ENCODE measurements at regions not wholly inside any gene's neighbourhood (a gene's known extent, or its start where the extent isn't known, plus 50 kb on each side); places are given as distances from the start of the nearest gene placed in this dataset.

DNA sequence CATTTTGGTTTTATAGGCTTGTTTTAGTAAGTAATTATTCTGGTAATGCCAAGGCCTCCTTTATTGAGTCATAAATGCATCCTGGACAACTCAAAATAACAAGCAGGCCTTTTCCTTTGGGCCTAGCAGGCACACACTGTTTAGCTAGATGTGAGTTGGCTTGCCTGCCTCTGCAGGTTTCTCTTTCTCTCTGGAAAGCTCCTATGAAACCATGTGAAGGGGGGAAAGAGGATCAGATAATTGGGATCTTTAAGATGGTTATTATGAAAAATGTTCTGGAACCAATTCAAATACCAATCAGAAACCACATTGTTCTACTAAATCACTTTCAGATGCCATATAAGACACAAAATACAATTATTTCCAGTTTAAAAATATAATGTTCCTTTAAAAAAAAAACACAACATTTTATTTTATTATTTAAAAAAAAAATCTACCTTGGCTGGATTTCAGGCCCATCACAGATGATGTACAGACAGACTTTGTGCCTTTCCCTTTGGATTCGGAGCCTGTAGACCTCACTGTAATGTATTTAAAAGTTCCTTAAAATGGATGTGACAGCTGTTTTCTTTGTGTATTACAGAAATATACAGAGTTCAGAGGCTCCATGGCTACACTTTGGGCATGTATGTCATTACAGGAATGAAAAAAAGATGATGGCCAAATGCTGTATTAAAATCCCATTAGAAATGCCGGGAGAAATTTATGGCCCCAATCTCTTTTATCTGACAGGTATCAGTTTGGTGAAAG lies 80.2 kb downstream of the NTMT2 start:
- Histone ChIP-seq H3K9me3 (ENCODE audit: low read length) (no peaks in the 10 kb centered on the region), H2AFZ (ENCODE audit: low read depth, low read length) (no peak overlapping the region), H3K9ac (ENCODE audit: low read length) (no peak overlapping the region), H3K4me3 (ENCODE audit: low read length) (no peak overlapping the region), H3K79me2 (replicated peaks; ENCODE audit: insufficient read depth, low read length) (no peaks in the 10 kb centered on the region), H3K27ac (ENCODE audit: low read length) (no peak overlapping the region), H3F3A (ENCODE audit: insufficient read depth, low read length, poor library complexity, severe bottlenecking) (no peaks in the 10 kb centered on the region), H3K9me2 (ENCODE audit: insufficient read depth, low read length) (no peaks in the 10 kb centered on the region), H3K4me2 (ENCODE audit: low read length) (no peak overlapping the region), H3K27me3 (ENCODE audit: insufficient read depth, low read depth, low read length) (no peaks in the 10 kb centered on the region), H3K36me3 (ENCODE audit: insufficient read depth, low read length) (no peaks in the 10 kb centered on the region), H4K20me1 (ENCODE audit: insufficient read depth) (no peaks in the 10 kb centered on the region)
- TF ChIP-seq TAF1 (IDR thresholded peaks at IDR 0.05; ENCODE audit: low read depth) (no peak), MXI1 (conservative IDR thresholded peaks at IDR 0.05; ENCODE audit: poor library complexity, severe bottlenecking) (no peak), EZH2 (IDR thresholded peaks at IDR 0.05; ENCODE audit: borderline replicate concordance, insufficient read depth, low read length, poor library complexity, severe bottlenecking) (no peak), POLR2AphosphoS5 (IDR thresholded peaks at IDR 0.05) (no peak), SMC3 (conservative IDR thresholded peaks at IDR 0.05; ENCODE audit: poor library complexity) (no peak), REST (IDR thresholded peaks at IDR 0.05; ENCODE audit: borderline replicate concordance) (no peak), CTCF (IDR thresholded peaks at IDR 0.05; ENCODE audit: poor library complexity, severe bottlenecking) (no peak), EP300 (conservative IDR thresholded peaks at IDR 0.05; ENCODE audit: poor library complexity, severe bottlenecking) (no peak), RAD21 (conservative IDR thresholded peaks at IDR 0.05) (no peak)

GRCh38 chr1:170226767-170227166 lies 81.0 kb downstream of the NTMT2 start:
- H3K27me3 ChIP-seq (ENCODE audit: insufficient read depth, low read depth, low read length): no peaks in the 10 kb centered on the region
- TF ChIP-seq POLR2AphosphoS5 (IDR thresholded peaks at IDR 0.05) (no peak), REST (IDR thresholded peaks at IDR 0.05; ENCODE audit: borderline replicate concordance) (no peak), TAF1 (IDR thresholded peaks at IDR 0.05; ENCODE audit: low read depth) (no peak), CTCF (IDR thresholded peaks at IDR 0.05; ENCODE audit: poor library complexity, severe bottlenecking) (no peak), EP300 (conservative IDR thresholded peaks at IDR 0.05; ENCODE audit: poor library complexity, severe bottlenecking) (no peak), EZH2 (IDR thresholded peaks at IDR 0.05; ENCODE audit: borderline replicate concordance, insufficient read depth, low read length, poor library complexity, severe bottlenecking) (no peak), MXI1 (conservative IDR thresholded peaks at IDR 0.05; ENCODE audit: poor library complexity, severe bottlenecking) (no peak), SMC3 (conservative IDR thresholded peaks at IDR 0.05; ENCODE audit: poor library complexity) (no peak), RAD21 (conservative IDR thresholded peaks at IDR 0.05) (no peak)
- no peak overlapping the region for H3K27ac ChIP-seq (ENCODE audit: low read length)
- H3K36me3 ChIP-seq (ENCODE audit: insufficient read depth, low read length): no peaks in the 10 kb centered on the region
- no peaks in the 10 kb centered on the region for H3F3A ChIP-seq (ENCODE audit: insufficient read depth, low read length, poor library complexity, severe bottlenecking)
- H4K20me1 ChIP-seq (ENCODE audit: insufficient read depth): no peaks in the 10 kb centered on the region
- no peak overlapping the region for H3K9ac ChIP-seq (ENCODE audit: low read length)
- no peaks in the 10 kb centered on the region for H3K9me2 ChIP-seq (ENCODE audit: insufficient read depth, low read length)
- no peak overlapping the region for H2AFZ ChIP-seq (ENCODE audit: low read depth, low read length)
- H3K79me2 ChIP-seq (replicated peaks; ENCODE audit: insufficient read depth, low read length): no peaks in the 10 kb centered on the region
- no peak overlapping the region for H3K4me2 ChIP-seq (ENCODE audit: low read length)
- no peak overlapping the region for H3K4me3 ChIP-seq (ENCODE audit: low read length)
- no peaks in the 10 kb centered on the region for H3K9me3 ChIP-seq (ENCODE audit: low read length)

All from neural cell (in vitro differentiated cells).